ENCODE measurements at regions not wholly inside any gene's neighbourhood (a gene's known extent, or its start where the extent isn't known, plus 50 kb on each side); places are given as distances from the start of the nearest gene placed in this dataset.
A peak's percentile ranks its signal among the peaks of the same experiment; 100 is the strongest.

DNA sequence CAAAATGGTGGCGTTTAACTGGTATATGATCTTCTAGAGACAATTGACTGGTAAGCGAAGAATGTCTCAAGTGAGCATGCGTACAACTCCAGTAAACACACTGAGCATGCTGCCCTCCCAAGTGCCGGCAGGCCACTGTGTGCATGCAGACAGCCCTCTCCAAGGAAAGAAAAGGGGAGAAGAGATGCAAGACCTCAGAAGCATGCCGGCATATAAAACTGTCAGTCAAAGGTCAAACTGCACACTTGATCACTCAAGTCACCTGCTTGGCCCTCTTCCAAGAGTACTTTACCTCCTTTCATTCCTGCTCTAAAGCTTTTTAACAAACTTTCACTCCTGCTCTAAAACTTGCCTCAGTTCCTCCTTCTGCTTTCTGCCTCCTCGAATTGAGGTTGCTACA is 910.2 kb downstream of the TAF11L14 start:
- Histone ChIP-seq H3K4me3 (ENCODE audit: low read depth, low read length) (no peak overlapping the region), H3K4me1 (peaks cover 10% of the 10 kb centered on the region), H3K36me3 (no peaks in the 10 kb centered on the region), H3K9me3 (no peaks in the 10 kb centered on the region; the same call in none of the 2 replicates), H3K27me3 (no peaks in the 10 kb centered on the region)
- no peak for DNase-seq
- TF ChIP-seq, protein P1, sequence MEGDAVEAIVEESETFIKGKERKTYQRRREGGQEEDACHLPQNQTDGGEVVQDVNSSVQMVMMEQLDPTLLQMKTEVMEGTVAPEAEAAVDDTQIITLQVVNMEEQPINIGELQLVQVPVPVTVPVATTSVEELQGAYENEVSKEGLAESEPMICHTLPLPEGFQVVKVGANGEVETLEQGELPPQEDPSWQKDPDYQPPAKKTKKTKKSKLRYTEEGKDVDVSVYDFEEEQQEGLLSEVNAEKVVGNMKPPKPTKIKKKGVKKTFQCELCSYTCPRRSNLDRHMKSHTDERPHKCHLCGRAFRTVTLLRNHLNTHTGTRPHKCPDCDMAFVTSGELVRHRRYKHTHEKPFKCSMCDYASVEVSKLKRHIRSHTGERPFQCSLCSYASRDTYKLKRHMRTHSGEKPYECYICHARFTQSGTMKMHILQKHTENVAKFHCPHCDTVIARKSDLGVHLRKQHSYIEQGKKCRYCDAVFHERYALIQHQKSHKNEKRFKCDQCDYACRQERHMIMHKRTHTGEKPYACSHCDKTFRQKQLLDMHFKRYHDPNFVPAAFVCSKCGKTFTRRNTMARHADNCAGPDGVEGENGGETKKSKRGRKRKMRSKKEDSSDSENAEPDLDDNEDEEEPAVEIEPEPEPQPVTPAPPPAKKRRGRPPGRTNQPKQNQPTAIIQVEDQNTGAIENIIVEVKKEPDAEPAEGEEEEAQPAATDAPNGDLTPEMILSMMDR (IDR thresholded peaks at IDR 0.05; ENCODE audit: low read depth, low read length): no peak

DNA sequence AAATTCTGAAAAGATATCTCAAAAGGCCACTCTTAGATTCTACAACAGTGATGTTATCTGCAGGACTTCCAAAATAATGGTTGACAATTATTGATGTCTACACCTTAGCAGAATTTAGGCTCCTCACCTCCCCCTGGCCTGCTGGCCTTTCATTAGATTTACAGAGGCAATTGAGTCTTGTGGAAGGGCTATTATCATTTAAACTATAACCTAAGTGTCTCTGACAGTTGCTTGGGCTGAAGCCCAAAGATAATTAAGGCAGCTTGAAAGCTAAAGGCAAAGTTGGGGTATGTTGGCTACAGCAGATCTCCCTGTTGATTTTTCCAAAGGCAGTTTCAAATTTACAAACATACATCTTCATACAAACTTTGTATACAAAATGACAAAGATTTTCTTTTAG is 912.3 kb downstream of the TAF11L14 start:
- TF ChIP-seq, protein P1 (IDR thresholded peaks at IDR 0.05; ENCODE audit: low read depth, low read length): no peak
- peaks cover 10% of the 10 kb centered on the region for H3K4me1 ChIP-seq
- no peak overlapping the region for H3K4me3 ChIP-seq (ENCODE audit: low read depth, low read length)
- DNase-seq: peak; percentile 33
- H3K9me3 ChIP-seq: no peaks in the 10 kb centered on the region; the same call in none of the 2 replicates
- H3K27me3 ChIP-seq: no peaks in the 10 kb centered on the region
- no peaks in the 10 kb centered on the region for H3K36me3 ChIP-seq

DNA sequence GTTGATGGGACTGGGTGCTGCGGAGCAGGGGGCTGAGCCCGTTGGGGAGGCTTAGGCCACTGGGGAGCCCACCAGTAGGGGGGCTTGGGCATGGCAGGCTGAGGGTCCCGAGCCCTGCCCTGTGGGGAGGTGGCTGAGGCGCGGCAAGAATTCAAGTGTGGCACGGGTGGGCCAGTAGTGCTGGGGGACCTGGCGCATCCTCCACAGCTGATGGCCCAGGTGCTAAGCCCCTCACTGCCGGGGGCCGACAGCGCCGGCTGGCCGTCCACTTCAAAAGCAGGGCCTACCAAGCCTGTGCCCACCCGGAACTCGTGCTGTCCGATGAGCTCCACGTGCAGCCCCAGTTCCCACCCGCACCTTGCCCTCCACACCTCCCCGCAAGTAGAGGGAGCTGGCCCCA is 917.5 kb downstream of the TAF11L14 start:
- DNase-seq: no peak
- H3K4me1 ChIP-seq: peaks cover 1% of the 10 kb centered on the region
- no peaks in the 10 kb centered on the region; the same call in 1 of the 2 replicates for H3K9me3 ChIP-seq
- no peaks in the 10 kb centered on the region for H3K27me3 ChIP-seq
- H3K4me3 ChIP-seq (ENCODE audit: low read depth, low read length): no peak overlapping the region
- TF ChIP-seq, protein P1 (IDR thresholded peaks at IDR 0.05; ENCODE audit: low read depth, low read length): no peak
- no peaks in the 10 kb centered on the region for H3K36me3 ChIP-seq

DNA sequence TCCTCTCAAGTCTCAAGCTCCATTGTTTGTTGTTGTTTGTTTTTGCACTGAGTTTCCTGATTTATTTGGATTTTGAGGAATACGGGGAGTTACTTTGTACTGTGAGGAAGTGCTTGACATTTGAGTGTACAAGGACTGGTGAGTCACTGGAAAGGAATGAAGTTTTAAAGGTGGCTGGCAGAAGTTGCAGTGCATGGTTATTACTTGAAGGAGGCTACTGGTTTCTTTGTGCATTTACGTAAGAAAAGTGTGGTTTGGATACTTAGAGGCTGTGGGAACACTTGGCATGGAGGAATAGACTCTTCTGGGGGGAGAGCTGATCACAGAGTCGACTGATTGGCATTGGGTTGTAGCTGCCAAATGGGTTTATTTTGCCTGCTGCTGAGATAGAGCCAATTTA is 919.0 kb downstream of the TAF11L14 start:
- H3K4me3 ChIP-seq (ENCODE audit: low read depth, low read length): no peak overlapping the region
- H3K36me3 ChIP-seq: no peaks in the 10 kb centered on the region
- H3K9me3 ChIP-seq: no peaks in the 10 kb centered on the region; the same call in 1 of the 2 replicates
- H3K27me3 ChIP-seq: no peaks in the 10 kb centered on the region
- TF ChIP-seq, protein P1 (IDR thresholded peaks at IDR 0.05; ENCODE audit: low read depth, low read length): no peak
- H3K4me1 ChIP-seq: no peaks in the 10 kb centered on the region
- no peak for DNase-seq

DNA sequence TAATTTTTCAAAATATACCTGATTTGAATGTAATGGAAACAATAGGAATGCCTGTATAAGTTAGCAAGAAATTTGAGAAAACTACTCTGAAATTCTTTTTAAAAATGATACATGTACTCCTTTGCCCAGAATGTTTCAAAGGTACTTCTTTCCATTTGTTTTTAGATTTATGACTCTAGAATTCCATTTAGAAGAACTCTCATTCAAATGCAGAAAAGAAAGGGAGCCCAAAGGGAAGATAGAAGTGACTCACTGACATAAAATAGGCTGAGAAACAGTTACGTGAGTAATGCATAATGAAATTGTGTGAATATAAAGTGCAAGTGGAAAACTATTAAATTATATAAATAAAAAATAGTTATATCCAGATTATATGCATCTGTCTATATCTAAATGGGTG is 926.3 kb downstream of the TAF11L14 start:
- no peaks in the 10 kb centered on the region for H3K9me3 ChIP-seq
- DNase-seq: no peak
- TF ChIP-seq, protein P1 (IDR thresholded peaks at IDR 0.05; ENCODE audit: low read depth, low read length): no peak
- H3K27me3 ChIP-seq: no peaks in the 10 kb centered on the region
- H3K4me3 ChIP-seq (ENCODE audit: low read depth, low read length): no peak overlapping the region
- H3K36me3 ChIP-seq: no peaks in the 10 kb centered on the region
- peaks cover 7% of the 10 kb centered on the region for H3K4me1 ChIP-seq

DNA sequence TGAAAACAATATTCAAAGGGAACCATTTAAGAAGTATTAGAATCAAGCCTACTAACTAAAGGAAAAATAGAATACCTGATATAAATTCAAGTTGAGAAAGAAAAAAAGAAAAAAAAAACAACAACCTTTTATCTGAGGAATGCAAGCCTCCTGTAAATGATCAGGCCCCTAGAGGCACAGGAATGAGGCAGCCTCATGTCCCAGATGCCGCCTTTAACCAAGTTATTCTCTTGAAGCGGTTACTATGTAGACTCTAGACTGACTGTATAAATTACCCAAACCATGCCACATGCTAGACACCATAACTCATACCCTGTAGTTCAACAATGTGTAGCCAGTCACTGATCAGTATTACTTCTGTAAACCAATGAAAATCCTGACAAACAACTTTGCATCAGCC is 929.6 kb downstream of the TAF11L14 start:
- Histone ChIP-seq H3K9me3 (no peaks in the 10 kb centered on the region), H3K27me3 (no peaks in the 10 kb centered on the region), H3K4me1 (peaks cover 21% of the 10 kb centered on the region), H3K4me3 (ENCODE audit: low read depth, low read length) (no peak overlapping the region), H3K36me3 (no peaks in the 10 kb centered on the region; the same call in 1 of the 2 replicates)
- TF ChIP-seq, protein P1 (IDR thresholded peaks at IDR 0.05; ENCODE audit: low read depth, low read length): no peak
- no peak for DNase-seq
